HG03135 (cell line): ENCODE measurements at regions not wholly inside any gene's neighbourhood (a gene's known extent, or its start where the extent isn't known, plus 50 kb on each side); places are given as distances from the start of the nearest gene placed in this dataset.
"Not testable (repeated sequence)": the region's sequence is repeated elsewhere in the genome, so short reads cannot be mapped to it uniquely, and the experiment has no call there.

ENCODE experiments used
- ATAC-seq: cut with Tn5 transposase; IDR thresholded peaks from one replicate; pipeline ENCODE4 v1.9.1; 2021; ENCODE audit warnings: mild to moderate bottlenecking, moderate library complexity; ENCODE audit not compliant: unreplicated experiment

- no peak for ATAC-seq
These were observed 253.2 kb upstream of the IGFBP7 start for GRCh38 chr4:57363346-57363745.

DNA sequence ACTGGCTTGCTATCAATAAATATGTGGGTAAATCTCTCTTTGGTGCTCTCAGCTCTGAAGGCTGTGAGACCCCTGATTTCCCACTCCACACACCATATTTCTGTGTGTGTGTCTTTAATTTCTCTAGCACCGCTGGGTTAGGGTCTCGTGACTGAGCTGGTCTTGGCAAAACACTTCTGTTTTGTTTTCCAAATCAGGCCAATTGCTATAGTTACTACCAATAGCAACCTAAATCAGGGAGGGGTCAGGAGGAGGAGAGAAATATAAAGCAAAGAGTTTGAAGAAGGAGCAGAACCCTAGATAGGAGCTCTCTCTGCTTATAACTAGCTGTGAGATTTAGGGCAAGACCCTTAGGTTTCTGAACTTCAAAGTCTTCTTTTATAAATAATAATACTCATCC is 250.5 kb upstream of the IGFBP7 start:
- ATAC-seq = no peak

DNA sequence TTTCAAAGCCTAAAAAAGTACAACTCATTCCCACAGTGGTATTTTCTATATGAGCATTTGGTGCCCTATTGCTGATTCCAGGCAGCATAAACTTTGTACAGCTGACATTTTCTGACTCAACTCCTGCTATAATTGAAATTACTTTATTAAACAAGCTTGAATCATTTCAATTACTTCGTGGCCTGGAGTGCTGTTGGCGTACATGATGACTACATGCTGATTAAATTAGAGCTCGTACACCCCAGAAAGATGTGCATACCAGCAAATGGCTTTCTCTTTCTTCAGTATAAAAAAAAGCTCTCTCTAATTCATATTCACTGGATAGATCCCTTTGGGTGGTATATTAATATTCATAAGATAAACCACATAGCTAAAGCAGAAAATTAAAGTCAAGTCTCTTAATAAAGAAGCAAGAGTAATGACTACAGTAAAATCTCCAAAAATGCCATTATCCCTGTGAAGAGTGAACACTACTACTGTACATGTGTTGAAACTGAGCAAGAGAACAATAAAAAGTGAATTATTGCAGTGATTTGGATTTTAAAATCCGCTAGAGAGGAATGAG is 245.0 kb upstream of the IGFBP7 start:
- no peak for ATAC-seq

DNA sequence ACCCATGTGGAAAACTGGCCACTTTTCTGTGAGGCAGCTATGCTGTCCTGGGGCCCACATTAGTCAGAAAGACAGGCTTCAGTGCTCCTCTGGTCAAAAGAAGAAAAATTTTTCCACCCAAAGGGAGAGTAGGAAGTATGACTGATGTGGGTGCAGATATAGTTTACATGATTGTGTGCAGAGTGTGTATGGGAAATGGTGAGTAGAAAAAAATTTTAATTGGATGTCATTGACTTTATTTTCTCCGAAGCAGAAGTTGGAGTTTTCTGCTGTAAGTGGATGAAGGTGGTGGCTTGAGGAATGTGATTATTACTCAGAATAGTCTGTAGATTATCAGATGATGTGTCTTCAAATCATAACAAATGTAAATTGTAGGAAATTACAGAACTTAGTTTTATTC is 241.5 kb upstream of the IGFBP7 start:
- no peak for ATAC-seq

DNA sequence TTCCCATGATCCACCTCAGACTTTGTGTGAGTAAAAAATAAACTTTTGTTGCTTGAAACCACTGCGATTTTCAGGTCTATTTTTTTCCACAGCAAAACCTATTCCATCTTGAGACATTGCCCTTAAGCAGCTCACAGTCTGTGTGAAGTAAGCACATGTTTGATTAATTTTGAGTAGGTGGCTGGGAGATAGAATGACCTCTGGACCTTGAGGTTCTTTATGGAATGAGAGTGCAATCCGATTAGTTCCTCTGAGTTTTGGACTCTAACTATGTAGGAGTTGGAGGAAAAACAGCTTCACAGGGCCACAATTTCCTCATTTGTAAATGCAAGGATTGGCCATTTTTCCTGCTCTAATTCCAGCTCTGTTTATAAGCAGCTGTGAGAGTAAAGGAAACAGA is 234.1 kb upstream of the IGFBP7 start:
- ATAC-seq = no peak

- ATAC-seq = no peak
These were observed 232.2 kb upstream of the IGFBP7 start for GRCh38 chr4:57342411-57342810.

DNA sequence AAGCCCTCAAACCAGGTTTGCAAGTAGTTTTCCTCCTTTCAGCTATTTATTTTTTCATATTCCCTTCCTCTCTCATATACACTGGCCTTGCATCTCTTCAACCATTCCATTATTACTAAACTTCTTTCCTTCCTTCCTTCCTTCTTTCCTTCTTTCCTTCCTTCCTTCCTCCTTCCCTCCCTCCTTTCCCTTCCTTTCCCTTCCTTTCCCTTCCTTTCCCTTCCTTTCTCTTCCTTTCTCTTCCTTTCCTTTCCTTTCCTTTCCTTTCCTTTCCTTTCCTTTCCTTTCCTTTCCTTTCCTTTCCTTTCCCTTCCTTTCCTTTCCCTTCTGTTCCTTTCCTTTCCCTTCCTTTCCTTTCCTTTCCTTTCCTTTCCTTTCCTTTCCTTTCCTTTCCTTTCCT is 228.7 kb upstream of the IGFBP7 start:
- ATAC-seq = not testable (repeated sequence)

GRCh38 chr4:57333684-57334083 is 223.5 kb upstream of the IGFBP7 start:
- no peak for ATAC-seq

- no peak for ATAC-seq
These were observed 221.8 kb upstream of the IGFBP7 start for GRCh38 chr4:57331959-57332358.

DNA sequence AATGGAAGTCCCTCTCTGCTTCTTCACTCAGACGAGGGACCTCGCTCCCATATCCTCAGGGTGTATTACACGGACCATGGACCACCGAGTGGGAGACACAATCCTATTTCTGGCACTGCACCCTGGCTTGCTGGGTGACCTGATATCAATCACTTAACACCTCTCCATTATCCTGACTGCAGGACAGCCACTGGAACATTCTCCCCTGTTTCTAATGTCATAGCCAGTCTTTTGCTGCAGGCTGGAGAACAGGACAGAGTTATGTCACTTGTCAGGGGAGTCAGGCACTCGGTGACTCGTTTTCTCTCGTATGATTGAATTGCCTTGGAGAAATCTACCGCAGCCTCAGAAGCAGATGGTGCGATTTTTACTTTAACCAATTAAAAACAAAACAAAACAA is 219.1 kb upstream of the IGFBP7 start:
- ATAC-seq = no peak

DNA sequence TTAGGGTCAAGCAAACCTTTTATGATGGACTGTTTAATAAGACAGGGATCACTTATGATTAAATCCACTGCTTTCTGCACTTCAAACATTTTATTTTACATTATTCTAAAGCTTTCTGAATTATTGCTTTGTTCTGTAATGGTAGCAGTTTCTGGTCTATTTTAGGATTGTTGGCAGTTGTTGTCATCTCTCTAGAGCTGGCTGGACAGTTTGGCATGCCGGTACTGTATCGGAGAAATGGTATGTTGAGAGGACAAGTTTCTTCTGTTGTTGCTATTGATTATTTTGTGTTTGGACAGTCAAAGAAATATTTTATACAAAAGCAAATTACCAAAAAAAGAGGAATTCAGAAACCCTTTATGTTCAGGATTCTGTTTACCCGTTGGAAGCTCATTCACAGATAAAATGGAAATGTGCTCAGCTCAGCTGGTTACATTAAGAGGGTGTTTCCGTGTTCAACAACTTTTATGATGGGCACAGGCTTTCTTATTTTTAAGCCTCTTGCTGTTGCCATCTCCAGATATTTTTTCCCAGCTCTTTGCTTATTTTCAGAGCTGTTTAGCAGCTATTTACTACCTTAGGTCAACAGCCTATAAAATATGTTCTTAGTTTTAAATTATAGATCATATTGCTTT is 214.6 kb upstream of the IGFBP7 start:
- ATAC-seq = no peak

- ATAC-seq = no peak
These were observed 210.7 kb upstream of the IGFBP7 start for GRCh38 chr4:57320849-57321248.

GRCh38 chr4:57320217-57320616 is 210.0 kb upstream of the IGFBP7 start:
- ATAC-seq = no peak

GRCh38 chr4:57318703-57319102 is 208.5 kb upstream of the IGFBP7 start:
- ATAC-seq = no peak

GRCh38 chr4:57314636-57315035 is 204.5 kb upstream of the IGFBP7 start:
- no peak for ATAC-seq

DNA sequence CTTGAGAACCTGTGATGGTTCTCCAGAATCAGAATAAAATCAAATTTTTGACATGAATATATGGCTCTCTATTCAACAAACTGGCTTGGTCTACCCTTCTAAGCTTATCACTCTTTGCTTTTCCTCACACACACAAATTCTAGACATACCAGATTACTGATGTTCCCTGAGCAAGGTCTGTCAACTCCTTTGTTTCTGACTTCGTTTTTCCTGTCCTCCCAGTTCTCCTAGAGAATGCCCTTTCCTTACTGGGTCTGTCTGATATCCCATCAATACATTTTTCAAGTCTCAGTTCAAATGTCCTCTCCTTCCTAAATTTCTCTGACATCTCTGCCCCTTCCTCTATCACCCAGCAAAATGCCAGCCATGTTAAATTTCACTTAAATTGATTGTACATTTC is 202.1 kb upstream of the IGFBP7 start:
- no peak for ATAC-seq

- ATAC-seq = no peak
These were observed 199.5 kb upstream of the IGFBP7 start for GRCh38 chr4:57309658-57310057.

- ATAC-seq = no peak
These were observed 198.1 kb upstream of the IGFBP7 start for GRCh38 chr4:57308301-57308700.

GRCh38 chr4:57305836-57306235 is 195.7 kb upstream of the IGFBP7 start:
- no peak for ATAC-seq

- ATAC-seq = no peak
These were observed 193.0 kb upstream of the IGFBP7 start for GRCh38 chr4:57303012-57303751.

DNA sequence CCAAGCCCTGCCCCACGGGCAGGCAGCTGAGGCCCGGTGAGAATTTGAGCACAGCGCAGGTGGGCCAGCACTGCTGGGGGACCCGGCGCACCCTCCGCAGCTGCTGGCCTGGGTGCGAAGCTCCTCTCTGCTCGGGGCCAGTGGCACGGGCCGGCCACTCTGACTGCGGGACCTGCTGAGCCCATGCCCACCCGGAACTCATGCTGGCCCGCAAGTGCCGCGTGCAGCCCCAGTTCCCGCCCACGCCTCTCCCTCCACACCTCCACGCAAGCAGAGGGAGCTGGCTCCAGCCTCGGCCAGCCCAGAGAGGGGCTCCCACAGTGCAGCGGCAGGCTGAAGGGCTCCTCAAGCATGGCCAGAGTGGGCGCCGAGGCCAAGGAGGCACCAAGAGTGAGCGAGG is 190.1 kb upstream of the IGFBP7 start:
- not testable (repeated sequence) for ATAC-seq

DNA sequence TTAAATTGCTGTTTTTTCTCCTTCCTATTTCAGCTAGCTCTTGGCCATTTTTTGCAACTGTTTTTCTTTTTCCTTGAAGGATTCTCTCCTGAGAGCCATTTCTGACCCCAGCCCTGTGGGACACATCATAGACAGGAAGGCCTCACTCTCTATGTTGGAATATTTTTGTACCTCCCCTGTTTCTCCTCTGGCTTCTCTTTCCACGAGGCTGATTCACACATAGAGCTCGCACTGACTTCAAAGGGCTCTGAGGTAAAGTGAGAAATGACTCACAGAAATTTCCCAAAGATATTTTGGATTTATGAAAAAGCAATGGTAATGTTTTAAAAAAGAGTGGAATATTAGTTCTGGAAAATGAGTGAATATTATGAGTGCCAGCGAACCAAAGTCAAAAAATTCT is 181.7 kb upstream of the IGFBP7 start:
- no peak for ATAC-seq
